WTC11 (cell line): ENCODE measurements at regions not wholly inside any gene's neighbourhood (a gene's known extent, or its start where the extent isn't known, plus 50 kb on each side); places are given as distances from the start of the nearest gene placed in this dataset.

Experiments
- CTCF ChIP-seq: fragments of 200-600 bp; IDR thresholded peaks from 2 replicates; pipeline ENCODE4 v1.8.0; 2022; ENCODE audit warnings: antibody characterized with exemption
- FOXP4 ChIP-seq: sonication (generic); formaldehyde crosslinking; IDR thresholded peaks from 2 replicates; pipeline ENCODE4 v1.8.0; 2022; ENCODE audit warnings: mild to moderate bottlenecking, missing genetic modification reagents
- ZNF317 ChIP-seq: sonication (generic); formaldehyde crosslinking; IDR thresholded peaks from 2 replicates; pipeline ENCODE4 v1.8.1; 2023; ENCODE audit warnings: low read depth, mild to moderate bottlenecking, moderate library complexity, missing genetic modification reagents, borderline replicate concordance

DNA sequence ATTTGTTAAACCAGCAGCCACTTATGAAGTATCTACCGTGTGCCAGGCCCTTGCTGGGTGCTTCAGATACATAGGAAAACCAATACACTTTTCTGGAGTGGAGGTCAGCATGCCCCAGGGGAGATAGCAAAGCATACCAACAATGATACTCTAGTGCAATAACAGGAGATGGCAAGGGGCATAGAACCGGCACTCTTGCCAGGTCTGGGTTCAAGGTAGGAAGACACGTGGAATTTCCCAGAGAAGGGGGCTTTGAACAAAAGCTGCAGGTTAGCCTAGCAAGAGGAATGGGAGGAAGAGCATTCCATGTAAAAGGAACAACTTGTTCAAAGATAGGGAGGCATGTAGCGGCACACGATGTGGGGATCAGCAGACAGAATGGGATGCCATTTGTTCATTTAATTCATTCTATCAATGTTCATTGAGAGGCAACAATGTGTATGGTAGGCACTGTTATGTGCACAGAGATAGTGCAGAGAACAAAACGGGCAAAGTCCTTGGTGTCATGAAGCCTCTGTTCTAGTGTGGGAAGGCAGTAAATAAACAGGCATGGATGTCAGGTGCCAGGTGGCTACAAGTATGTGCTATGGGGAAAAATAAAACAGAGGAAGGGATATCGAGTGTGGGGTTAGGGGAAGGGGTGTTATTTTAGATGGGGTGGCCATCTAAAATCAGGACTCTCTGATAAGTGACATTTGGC is 162.6 kb upstream of the E2F8 start:
- TF ChIP-seq CTCF (no peak), ZNF317 (CRISPR knock-in tag) (no peak), FOXP4 (CRISPR knock-in tag) (no peak)
